ENCODE measurements at regions not wholly inside any gene's neighbourhood (a gene's known extent, or its start where the extent isn't known, plus 50 kb on each side); places are given as distances from the start of the nearest gene placed in this dataset.

DNA sequence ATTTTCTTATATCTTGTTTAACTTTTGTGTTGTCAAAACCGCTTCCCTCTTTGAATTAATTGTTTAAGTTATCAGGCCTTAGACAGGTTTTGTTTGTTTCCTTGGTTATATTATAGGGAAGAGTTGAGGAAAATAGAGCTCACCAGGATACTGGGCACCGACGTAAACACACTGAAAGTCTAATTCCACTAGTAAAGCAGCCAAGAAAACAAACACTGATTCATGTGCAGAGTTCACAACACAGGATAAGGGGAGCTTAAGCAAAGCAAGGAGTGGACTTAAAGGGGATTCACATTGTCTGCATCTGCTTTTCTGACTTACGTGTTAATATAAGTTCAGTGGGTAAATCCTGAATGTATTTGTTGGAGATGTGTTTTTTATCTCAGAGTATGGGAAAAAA lies 139.0 kb upstream of the CDH6 start:
- Mint-ChIP-seq H3K27me3 (no peaks in the 10 kb centered on the region), H3K4me3 (no peak overlapping the region)
- intact Hi-C loops (cut with micrococcal nuclease): no loop called here

DNA sequence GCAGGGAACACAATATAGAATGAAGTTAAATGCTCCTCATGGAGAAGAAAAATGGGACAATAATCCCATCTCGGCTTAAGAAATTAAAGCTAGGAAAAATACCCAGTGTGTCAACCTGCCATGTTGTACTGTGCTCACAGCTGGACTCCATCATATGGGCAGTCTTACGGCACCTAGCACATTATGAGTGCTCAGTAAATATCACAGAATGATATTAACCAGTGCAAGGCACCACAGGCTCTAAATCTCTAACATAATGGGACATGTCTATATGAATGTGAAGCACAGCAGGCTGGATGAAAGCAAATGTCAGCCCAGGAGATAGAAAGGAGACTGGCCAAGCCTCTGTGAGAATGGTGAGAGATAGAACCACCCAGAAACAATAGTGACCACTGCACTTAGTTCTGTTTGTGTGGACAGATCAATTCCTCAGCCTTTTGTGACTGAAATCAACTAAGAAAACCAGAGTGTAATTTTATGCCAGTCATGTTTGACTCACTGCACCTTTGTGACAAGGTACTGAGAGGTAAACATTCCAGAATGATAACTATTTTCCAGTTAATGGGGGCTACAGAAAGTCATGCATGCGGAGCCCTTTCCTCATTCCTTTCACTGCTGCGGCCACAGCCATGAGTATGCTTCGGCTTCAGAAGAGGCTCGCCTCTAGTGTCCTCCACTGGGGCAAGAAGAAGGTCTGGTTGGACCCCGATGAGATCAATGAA lies 140.4 kb upstream of the CDH6 start:
- POLR2A ChIA-PET: no interaction called here
- no peaks in the 10 kb centered on the region for H3K27me3 Mint-ChIP-seq
- no peak overlapping the region for H3K4me3 Mint-ChIP-seq
- no peaks in the 10 kb centered on the region for H3K36me3 Mint-ChIP-seq
- no peak for DNase-seq
- H3K9me3 Mint-ChIP-seq: no peaks in the 10 kb centered on the region
- intact Hi-C loops (cut with micrococcal nuclease): no loop called here
- H3K27ac Mint-ChIP-seq: no peak overlapping the region
- no peaks in the 10 kb centered on the region for H3K4me1 Mint-ChIP-seq (ENCODE audit: low read depth)
- CTCF ChIA-PET: interaction anchor here (0.6 kb wide), 1 partner anchor 94 kb away, joined by 4 read pairs; no protein-coding TSS in a partner anchor

More for the DNA sequence above, 139.0 kb upstream of the CDH6 start:
- H3K36me3 Mint-ChIP-seq: no peaks in the 10 kb centered on the region
- H3K4me1 Mint-ChIP-seq (ENCODE audit: low read depth): no peaks in the 10 kb centered on the region
- DNase-seq: no peak
- no peak overlapping the region for H3K27ac Mint-ChIP-seq
- CTCF ChIA-PET: no interaction called here
- POLR2A ChIA-PET: no interaction called here
- no peaks in the 10 kb centered on the region for H3K9me3 Mint-ChIP-seq

DNA sequence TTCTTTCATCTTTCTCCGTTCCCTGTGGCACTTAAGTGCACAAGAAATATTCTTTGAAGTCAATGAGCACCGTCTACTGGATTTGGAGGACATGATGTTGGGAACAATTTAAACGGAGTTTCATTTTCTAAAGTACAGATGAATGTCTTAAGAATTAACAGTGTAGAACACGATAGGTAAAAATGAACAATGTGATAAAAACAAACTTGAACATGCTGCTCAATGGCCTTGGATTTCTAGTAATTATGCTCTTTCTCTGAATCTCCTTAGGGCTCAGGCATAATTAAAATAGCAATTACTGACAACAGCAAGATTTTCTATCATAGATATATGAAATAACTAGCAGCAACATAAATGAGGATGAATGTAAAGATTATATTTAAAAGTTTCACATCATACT lies 142.2 kb upstream of the CDH6 start:
- ChIA-PET POLR2A (no interaction called here), CTCF (interaction anchor here (0.6 kb wide), 1 partner anchor 17 kb away, joined by 3 read pairs; no protein-coding TSS in a partner anchor)
- Mint-ChIP-seq H3K4me1 (ENCODE audit: low read depth) (no peaks in the 10 kb centered on the region), H3K27me3 (no peaks in the 10 kb centered on the region), H3K27ac (no peak overlapping the region), H3K9me3 (no peaks in the 10 kb centered on the region), H3K36me3 (no peaks in the 10 kb centered on the region), H3K4me3 (no peak overlapping the region)
- no peak for DNase-seq
- intact Hi-C loops (cut with micrococcal nuclease): no loop called here

DNA sequence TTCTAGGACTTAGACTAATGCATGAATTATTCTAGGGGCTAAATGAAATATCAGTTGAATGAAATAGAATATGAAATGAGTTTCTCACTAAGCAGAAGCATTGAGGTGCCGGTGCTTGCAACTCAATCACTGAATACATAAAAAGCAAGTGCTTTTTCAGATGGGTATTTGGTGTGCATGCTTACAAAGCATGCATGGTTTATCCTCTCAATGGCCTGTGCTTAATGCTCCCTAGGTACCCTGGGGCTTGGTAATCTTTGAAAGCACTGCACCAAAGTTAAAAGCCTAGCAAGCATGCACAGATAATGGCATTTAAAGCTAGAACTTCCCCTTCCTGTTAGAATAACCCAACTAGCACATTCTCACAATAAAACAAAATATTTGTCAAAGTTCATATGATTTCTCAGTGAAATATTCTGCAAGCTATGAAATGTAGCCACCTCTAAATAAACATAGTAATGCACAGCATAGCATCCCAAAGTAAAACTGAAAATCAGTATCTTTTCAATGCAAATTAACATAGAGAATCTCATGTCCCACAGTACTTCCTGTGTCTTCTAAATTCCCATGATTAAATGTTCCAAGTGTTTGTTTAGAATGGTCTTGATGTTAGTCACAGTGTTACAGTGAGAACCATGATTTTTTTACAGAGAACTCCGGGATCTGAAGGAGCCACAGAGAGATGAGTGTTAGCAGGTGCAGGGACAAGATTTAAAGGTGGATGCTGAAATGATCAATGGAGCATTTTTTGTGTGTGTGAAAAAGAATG lies 143.4 kb upstream of the CDH6 start:
- CTCF ChIA-PET: no interaction called here

DNA sequence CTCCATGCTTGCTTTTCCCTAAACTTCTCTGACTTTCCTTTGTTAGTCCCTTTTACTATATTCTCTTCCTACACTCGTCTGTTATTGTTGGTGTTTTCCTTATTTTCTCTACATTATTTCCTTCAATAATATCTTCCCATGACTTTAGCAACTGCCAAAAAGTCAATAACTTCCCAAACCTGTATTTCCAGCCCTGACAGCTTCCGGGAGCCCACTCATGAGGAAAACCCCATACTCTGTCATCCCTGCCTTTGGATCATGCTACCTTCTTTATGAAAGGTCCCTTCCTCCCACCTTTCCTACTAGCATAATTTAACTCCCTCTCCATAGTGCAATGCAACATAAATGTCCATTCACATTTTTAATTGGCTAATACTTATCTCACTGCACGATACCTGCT lies 144.0 kb upstream of the CDH6 start:
- CTCF ChIA-PET: no interaction called here
- peaks cover 2% of the 10 kb centered on the region for H3K9me3 Mint-ChIP-seq
- no peaks in the 10 kb centered on the region for H3K27me3 Mint-ChIP-seq
- H3K27ac Mint-ChIP-seq: no peak overlapping the region
- no peaks in the 10 kb centered on the region for H3K36me3 Mint-ChIP-seq
- H3K4me1 Mint-ChIP-seq (ENCODE audit: low read depth): no peaks in the 10 kb centered on the region
- DNase-seq: no peak
- POLR2A ChIA-PET: no interaction called here
- intact Hi-C loops (cut with micrococcal nuclease): no loop called here
- H3K4me3 Mint-ChIP-seq: no peak overlapping the region

More for the DNA sequence above, 143.4 kb upstream of the CDH6 start:
- H3K4me1 Mint-ChIP-seq (ENCODE audit: low read depth): no peaks in the 10 kb centered on the region
- POLR2A ChIA-PET: no interaction called here
- H3K9me3 Mint-ChIP-seq: peaks cover 2% of the 10 kb centered on the region
- no peak overlapping the region for H3K27ac Mint-ChIP-seq
- H3K27me3 Mint-ChIP-seq: no peaks in the 10 kb centered on the region
- H3K4me3 Mint-ChIP-seq: no peak overlapping the region
- intact Hi-C loops (cut with micrococcal nuclease): no loop called here
- H3K36me3 Mint-ChIP-seq: no peaks in the 10 kb centered on the region
- no peak for DNase-seq

DNA sequence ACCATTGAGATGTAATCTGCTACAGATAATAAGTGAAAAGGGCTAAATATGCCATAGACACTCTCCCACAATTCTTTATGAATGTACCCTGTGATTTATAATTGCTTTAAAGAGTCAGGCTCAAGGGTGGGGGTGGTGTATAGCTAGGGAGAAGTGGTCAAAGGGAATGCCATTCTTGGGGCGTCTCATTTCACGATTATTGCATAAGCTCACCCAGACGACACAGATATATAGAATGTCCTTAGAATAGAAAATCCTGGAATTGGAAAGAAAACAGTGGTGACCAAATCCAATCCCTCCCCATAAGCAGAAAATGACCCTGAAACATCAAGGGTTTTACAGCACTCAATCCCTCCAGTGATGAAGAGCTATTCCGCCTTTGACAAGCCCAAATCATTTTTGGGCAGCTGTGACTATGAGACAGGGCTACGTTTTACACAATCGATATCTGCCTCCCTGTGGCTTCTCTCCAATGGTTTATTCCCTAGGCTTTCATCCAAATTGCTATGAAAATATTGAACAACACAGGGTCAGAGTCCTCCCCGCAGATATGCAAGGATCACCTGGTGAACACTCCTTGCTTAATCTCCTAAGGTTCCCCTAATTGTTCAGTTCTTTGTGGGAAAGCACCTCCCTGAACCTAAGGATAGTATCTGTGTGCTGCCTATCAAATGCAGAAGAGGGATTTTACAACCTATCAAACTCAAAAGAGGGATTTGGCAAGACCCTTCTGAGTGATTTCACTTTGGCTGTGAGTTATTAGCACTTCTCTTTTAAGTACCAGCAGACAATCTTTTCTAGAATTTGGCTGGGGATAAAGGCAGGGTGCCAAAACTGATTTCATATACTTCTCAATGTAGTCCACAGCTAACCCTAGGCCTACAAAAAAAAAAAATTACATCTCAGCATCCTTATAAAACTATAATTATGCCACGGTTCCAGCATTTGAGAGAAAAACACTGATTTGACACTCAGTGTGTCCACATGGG lies 144.9 kb upstream of the CDH6 start:
- intact Hi-C loops (cut with micrococcal nuclease): no loop called here
- ChIA-PET CTCF (no interaction called here), POLR2A (no interaction called here)
- H3K4me1 Mint-ChIP-seq (ENCODE audit: low read depth): no peaks in the 10 kb centered on the region
- H3K36me3 Mint-ChIP-seq: no peaks in the 10 kb centered on the region
- H3K27me3 Mint-ChIP-seq: no peaks in the 10 kb centered on the region
- no peak overlapping the region for H3K4me3 Mint-ChIP-seq
- peaks cover 5% of the 10 kb centered on the region for H3K9me3 Mint-ChIP-seq
- no peak overlapping the region for H3K27ac Mint-ChIP-seq
- DNase-seq: no peak

DNA sequence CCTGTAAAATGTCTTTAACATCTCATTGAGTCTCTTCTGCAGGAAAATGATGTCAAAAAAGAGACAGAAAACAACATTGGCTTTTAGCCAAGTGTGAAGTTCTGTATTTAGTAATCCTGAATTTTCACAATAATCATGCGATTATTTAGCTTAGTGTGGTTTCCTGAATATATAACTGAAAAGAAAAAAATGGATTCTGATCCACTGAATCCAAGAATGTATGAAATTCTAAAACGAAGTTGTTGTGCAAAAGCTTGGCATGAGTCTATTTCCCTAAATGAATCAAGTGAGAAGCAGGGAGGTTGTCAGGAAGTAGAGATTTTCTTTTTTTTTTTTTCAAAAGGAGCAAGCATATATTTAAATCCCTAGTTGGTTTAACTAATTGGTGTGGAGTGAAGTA lies 145.9 kb upstream of the CDH6 start:
- DNase-seq: no peak
- Mint-ChIP-seq H3K4me3 (no peak overlapping the region), H3K27me3 (no peaks in the 10 kb centered on the region), H3K4me1 (ENCODE audit: low read depth) (no peaks in the 10 kb centered on the region), H3K9me3 (peaks cover 8% of the 10 kb centered on the region), H3K36me3 (no peaks in the 10 kb centered on the region), H3K27ac (no peak overlapping the region)
- ChIA-PET POLR2A (no interaction called here), CTCF (no interaction called here)
- intact Hi-C loops (cut with micrococcal nuclease): no loop called here

DNA sequence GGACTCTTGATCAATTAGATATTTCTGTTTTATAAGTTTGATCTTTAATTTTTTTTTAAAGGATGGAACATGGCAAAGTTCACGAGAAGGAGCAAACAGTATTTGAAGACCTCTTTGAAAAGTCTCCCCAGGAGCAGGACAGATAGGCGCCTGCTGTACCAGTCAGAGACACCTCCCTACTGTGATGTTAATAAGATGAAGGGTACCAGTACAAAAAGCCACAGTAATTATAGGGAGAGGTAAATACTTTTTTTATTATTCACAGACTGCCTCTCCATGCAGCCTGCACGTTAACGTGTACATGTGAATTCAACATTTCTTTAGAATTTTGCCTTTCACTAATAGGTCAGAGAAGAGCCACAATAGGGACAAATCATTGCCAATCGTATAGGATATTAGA lies 146.5 kb upstream of the CDH6 start:
- intact Hi-C loops (cut with micrococcal nuclease): no loop called here
- Mint-ChIP-seq H3K4me1 (ENCODE audit: low read depth) (no peaks in the 10 kb centered on the region), H3K27ac (no peak overlapping the region), H3K9me3 (peaks cover 9% of the 10 kb centered on the region), H3K4me3 (no peak overlapping the region), H3K27me3 (no peaks in the 10 kb centered on the region), H3K36me3 (no peaks in the 10 kb centered on the region)
- CTCF ChIA-PET: no interaction called here
- no peak for DNase-seq
- POLR2A ChIA-PET: no interaction called here

DNA sequence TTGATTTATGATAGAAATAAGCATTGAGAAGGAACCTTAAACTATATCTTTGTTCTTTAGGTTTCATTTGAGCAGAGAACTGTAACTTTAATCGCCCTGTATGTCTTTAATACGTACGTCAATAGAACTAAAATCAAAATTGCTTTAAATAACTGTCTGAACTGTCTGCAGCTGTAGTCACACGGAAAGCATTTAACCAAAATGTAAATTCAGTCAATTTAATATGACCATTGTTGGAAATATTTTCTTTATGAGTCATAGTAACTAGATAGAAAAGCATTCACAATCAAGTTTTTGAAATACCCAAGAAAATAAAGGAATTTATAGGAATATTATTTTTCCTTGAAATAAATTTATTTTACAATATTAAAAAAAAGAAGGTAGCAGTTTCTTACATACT lies 157.1 kb upstream of the CDH6 start:
- ChIA-PET POLR2A (no interaction called here), CTCF (no interaction called here)
- Mint-ChIP-seq H3K27me3 (no peaks in the 10 kb centered on the region), H3K9me3 (peaks cover 23% of the 10 kb centered on the region), H3K27ac (no peak overlapping the region), H3K4me1 (ENCODE audit: low read depth) (no peaks in the 10 kb centered on the region), H3K4me3 (no peak overlapping the region), H3K36me3 (no peaks in the 10 kb centered on the region)
- DNase-seq: no peak
- intact Hi-C loops (cut with micrococcal nuclease): no loop called here

DNA sequence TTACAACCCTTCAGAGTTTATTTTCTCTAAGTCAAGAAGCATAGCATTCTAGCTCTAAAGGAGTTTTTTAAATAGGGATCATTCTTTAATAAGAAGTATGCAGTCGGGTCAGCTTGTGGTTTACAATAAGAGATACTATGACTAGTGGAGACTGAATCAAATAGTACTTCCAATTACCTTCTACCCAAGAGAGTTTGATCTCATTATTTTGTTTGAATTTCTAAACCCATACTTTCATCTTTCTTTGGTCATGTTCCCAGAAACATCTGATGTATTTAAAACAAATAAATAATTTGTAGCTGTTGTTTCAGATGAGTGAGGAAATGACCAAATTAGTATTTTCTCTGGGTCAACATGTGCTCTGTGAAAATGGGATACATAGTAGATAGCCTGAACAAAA lies 160.2 kb upstream of the CDH6 start:
- intact Hi-C loops (cut with micrococcal nuclease): no loop called here
- POLR2A ChIA-PET: no interaction called here
- H3K4me1 Mint-ChIP-seq (ENCODE audit: low read depth): no peaks in the 10 kb centered on the region
- H3K9me3 Mint-ChIP-seq: peaks cover 10% of the 10 kb centered on the region
- H3K27ac Mint-ChIP-seq: no peak overlapping the region
- H3K27me3 Mint-ChIP-seq: no peaks in the 10 kb centered on the region
- no peak for DNase-seq
- no peak overlapping the region for H3K4me3 Mint-ChIP-seq
- H3K36me3 Mint-ChIP-seq: no peaks in the 10 kb centered on the region
- CTCF ChIA-PET: no interaction called here

DNA sequence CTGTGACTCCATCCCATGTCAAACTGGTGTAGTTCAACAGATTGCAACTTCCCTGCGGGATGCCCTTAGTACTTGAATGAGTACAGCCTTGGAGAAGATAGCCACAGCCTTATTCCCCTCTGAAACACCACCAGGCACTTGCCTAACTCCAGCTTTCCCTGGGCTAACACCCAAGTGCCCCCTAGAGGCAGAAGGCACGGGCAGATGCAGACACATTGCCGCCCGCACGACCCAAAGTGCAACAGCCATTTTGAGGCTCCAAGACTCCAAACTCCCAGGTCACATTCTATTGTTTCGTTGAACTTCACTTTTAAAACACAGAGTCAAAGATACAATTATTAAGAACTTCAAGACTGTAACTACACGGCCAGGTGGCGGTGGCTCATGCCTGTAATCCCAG lies 163.6 kb upstream of the CDH6 start:
- no peaks in the 10 kb centered on the region for H3K36me3 Mint-ChIP-seq
- no peaks in the 10 kb centered on the region for H3K4me1 Mint-ChIP-seq (ENCODE audit: low read depth)
- ChIA-PET CTCF (no interaction called here), POLR2A (no interaction called here)
- no peaks in the 10 kb centered on the region for H3K27me3 Mint-ChIP-seq
- DNase-seq: no peak
- no peak overlapping the region for H3K27ac Mint-ChIP-seq
- no peak overlapping the region for H3K4me3 Mint-ChIP-seq
- H3K9me3 Mint-ChIP-seq: peaks cover 11% of the 10 kb centered on the region
- intact Hi-C loops (cut with micrococcal nuclease): no loop called here

DNA sequence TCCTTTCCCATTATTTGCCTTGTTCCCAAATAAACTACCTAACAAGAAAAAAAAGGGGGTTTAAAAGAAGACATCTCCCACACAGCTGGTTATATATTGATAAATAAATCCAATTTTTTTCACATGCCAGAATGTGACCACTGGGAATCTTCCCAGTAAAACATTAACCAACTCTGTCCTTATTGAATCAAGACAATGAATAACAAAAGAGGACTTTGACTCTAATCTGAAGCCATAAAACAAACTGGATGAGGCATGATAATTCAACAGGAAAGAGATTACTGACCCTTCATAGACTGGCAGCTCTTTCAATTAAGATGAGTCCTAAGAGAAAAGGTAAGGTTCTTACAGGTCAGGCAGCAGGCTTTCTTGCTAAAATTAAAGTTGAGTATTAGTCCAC lies 165.8 kb upstream of the CDH6 start:
- no peak for DNase-seq
- Mint-ChIP-seq H3K4me1 (ENCODE audit: low read depth) (no peaks in the 10 kb centered on the region), H3K36me3 (no peaks in the 10 kb centered on the region), H3K27me3 (no peaks in the 10 kb centered on the region), H3K27ac (no peak overlapping the region), H3K9me3 (peaks cover 15% of the 10 kb centered on the region), H3K4me3 (no peak overlapping the region)
- ChIA-PET CTCF (no interaction called here), POLR2A (no interaction called here)
- intact Hi-C loops (cut with micrococcal nuclease): no loop called here

All from activated CD4-positive, alpha-beta memory T cell treated with anti-CD3 and anti-CD28 coated beads for 36 hours (primary cell).